Body of pancreas (tissue), 4 donors: ENCODE measurements at regions not wholly inside any gene's neighbourhood (a gene's known extent, or its start where the extent isn't known, plus 50 kb on each side); places are given as distances from the start of the nearest gene placed in this dataset.

Experiments used
- CTCF ChIP-seq, 7 experiments: fragments of 450-650 bp in 4 of 7; fragments of 200-600 bp in 3 of 7; sonication (generic) in 3 of 7; IDR thresholded peaks; one replicate each; pipeline ENCODE4 v1.5.1; 2016 to 2019; ENCODE audit warnings: antibody characterized with exemption in 7 of 7
- POLR2A ChIP-seq, 3 donors: fragments of 450-650 bp; IDR thresholded peaks; one replicate each; pipeline ENCODE4 v1.6.1; 2016; ENCODE audit warnings: antibody characterized with exemption in 3 of 3, mild to moderate bottlenecking in 2 of 3

GRCh38 chr2:104050656-104051242, 803.2 kb upstream of the POU3F3 start:
- TF ChIP-seq CTCF (IDR thresholded peaks at IDR 0.05), result no peak
- no peak for TF ChIP-seq POLR2A (IDR thresholded peaks at IDR 0.05)
